Astrocyte (in vitro differentiated cells and primary cell): ENCODE measurements at regions not wholly inside any gene's neighbourhood (a gene's known extent, or its start where the extent isn't known, plus 50 kb on each side); places are given as distances from the start of the nearest gene placed in this dataset.

ENCODE experiments used
- DNase-seq: peaks from one replicate; pipeline ENCODE4 v3.0.0-alpha.2; 2010; ENCODE audit warnings: low read depth
- FAIRE-seq: peaks from 2 replicates; lab custom pipeline; 2011; peaks lifted over from hg19 to GRCh38; lab: Jason Lieb, UNC
- H2AFZ ChIP-seq: 2 replicates; pipeline ENCODE4 v1.6.0; 2012; ENCODE audit warnings: low read depth, low read length, inconsistent platforms
- H3K27ac ChIP-seq: 2 replicates; pipeline ENCODE4 v1.5.1; 2011; ENCODE audit warnings: low read depth, low read length, inconsistent platforms
- H3K27me3 ChIP-seq: 2 replicates; pipeline ENCODE4 v1.6.0; 2011; ENCODE audit warnings: low read length, inconsistent platforms; ENCODE audit not compliant: insufficient read depth
- H3K36me3 ChIP-seq: 2 replicates; pipeline ENCODE4 v1.5.1; 2011; ENCODE audit warnings: low read length, inconsistent platforms; ENCODE audit not compliant: insufficient read depth
- H3K4me1 ChIP-seq: 2 replicates; pipeline ENCODE4 v1.5.1; 2011; ENCODE audit warnings: low read length, inconsistent platforms; ENCODE audit not compliant: insufficient read depth
- H3K4me2 ChIP-seq: 2 replicates; pipeline ENCODE4 v1.6.0; 2012; ENCODE audit warnings: low read length, inconsistent platforms
- H3K4me3 ChIP-seq: 2 replicates; pipeline ENCODE4 v1.5.1; 2011; ENCODE audit warnings: low read depth, mild to moderate bottlenecking, low read length, inconsistent platforms; ENCODE audit not compliant: insufficient read depth
- H3K79me2 ChIP-seq: 2 replicates; pipeline ENCODE4 v1.6.0; 2012; ENCODE audit warnings: mild to moderate bottlenecking, low read length, inconsistent platforms; ENCODE audit not compliant: insufficient read depth
- H3K9ac ChIP-seq: 2 replicates; pipeline ENCODE4 v1.6.0; 2012; ENCODE audit warnings: mild to moderate bottlenecking, low read length, inconsistent platforms
- H3K9me3 ChIP-seq: 2 replicates; pipeline ENCODE4 v1.5.1; 2012; ENCODE audit warnings: low read depth, mild to moderate bottlenecking, low read length, inconsistent platforms; ENCODE audit not compliant: insufficient read depth
- H4K20me1 ChIP-seq: 2 replicates; pipeline ENCODE4 v1.6.0; 2012; ENCODE audit warnings: low read length, inconsistent platforms; ENCODE audit not compliant: insufficient read depth
- H3K27ac Mint-ChIP-seq: one replicate; pipeline ENCODE4 v1.8.0; 2021; ENCODE audit warnings: mild to moderate bottlenecking, mixed read lengths; ENCODE audit not compliant: unreplicated experiment
- H3K27me3 Mint-ChIP-seq: one replicate; pipeline ENCODE4 v1.8.0; 2021; ENCODE audit warnings: low read depth, mixed read lengths; ENCODE audit not compliant: unreplicated experiment
- H3K36me3 Mint-ChIP-seq: one replicate; pipeline ENCODE4 v1.8.0; 2021; ENCODE audit warnings: low read depth, mixed read lengths; ENCODE audit not compliant: unreplicated experiment
- H3K4me1 Mint-ChIP-seq: one replicate; pipeline ENCODE4 v1.8.0; 2021; ENCODE audit warnings: low read depth, mixed read lengths; ENCODE audit not compliant: unreplicated experiment
- H3K4me3 Mint-ChIP-seq: one replicate; pipeline ENCODE4 v1.8.0; 2021; ENCODE audit warnings: mild to moderate bottlenecking, moderate library complexity, mixed read lengths; ENCODE audit not compliant: unreplicated experiment
- H3K9me3 Mint-ChIP-seq: one replicate; pipeline ENCODE4 v1.8.0; 2021; ENCODE audit warnings: mild to moderate bottlenecking, mixed read lengths; ENCODE audit not compliant: unreplicated experiment
- EZH2 ChIP-seq: IDR thresholded peaks from 2 replicates; pipeline ENCODE4 v1.6.1; 2012; ENCODE audit warnings: mild to moderate bottlenecking, low read length, inconsistent platforms; ENCODE audit not compliant: insufficient read depth
- TF ChIP-seq, protein P1 (sequence below): IDR thresholded peaks from 2 replicates; pipeline ENCODE4 v1.5.1; 2011; ENCODE audit warnings: low read depth, mild to moderate bottlenecking, inconsistent platforms, low read length, moderate library complexity; ENCODE audit not compliant: insufficient read depth

DNA sequence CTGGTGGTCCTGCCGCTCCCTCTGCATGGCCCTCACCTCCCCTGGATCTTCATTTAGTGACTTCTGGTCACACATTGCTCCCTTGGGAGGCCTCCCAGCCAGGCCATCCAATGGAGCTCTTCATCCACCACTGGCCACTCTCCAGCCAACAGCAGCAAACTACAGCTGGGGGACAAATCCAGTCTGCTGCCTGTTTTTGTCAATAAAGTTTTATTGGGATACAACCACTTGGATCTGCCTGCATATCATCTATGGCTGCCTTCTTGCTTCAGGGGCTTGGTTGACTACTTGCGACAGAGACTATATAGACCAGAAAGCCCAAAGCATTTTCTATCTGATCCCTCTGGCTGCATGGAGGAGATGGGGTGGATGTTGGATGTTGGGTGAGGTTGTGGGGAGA is 156.6 kb upstream of the SULF2 start:
- peaks cover 52% of the 10 kb centered on the region for H3K27me3 Mint-ChIP-seq
- Histone ChIP-seq H3K79me2 (no peaks in the 10 kb centered on the region), H3K4me2 (no peak overlapping the region), H3K9ac (no peak overlapping the region), H3K27ac (no peak overlapping the region), H3K27me3 (peaks cover 6% of the 10 kb centered on the region), H3K4me3 (no peak overlapping the region), H2AFZ (no peak overlapping the region), H3K9me3 (no peaks in the 10 kb centered on the region), H3K36me3 (no peaks in the 10 kb centered on the region), H4K20me1 (no peaks in the 10 kb centered on the region), H3K4me1 (no peaks in the 10 kb centered on the region)
- TF ChIP-seq, protein P1, sequence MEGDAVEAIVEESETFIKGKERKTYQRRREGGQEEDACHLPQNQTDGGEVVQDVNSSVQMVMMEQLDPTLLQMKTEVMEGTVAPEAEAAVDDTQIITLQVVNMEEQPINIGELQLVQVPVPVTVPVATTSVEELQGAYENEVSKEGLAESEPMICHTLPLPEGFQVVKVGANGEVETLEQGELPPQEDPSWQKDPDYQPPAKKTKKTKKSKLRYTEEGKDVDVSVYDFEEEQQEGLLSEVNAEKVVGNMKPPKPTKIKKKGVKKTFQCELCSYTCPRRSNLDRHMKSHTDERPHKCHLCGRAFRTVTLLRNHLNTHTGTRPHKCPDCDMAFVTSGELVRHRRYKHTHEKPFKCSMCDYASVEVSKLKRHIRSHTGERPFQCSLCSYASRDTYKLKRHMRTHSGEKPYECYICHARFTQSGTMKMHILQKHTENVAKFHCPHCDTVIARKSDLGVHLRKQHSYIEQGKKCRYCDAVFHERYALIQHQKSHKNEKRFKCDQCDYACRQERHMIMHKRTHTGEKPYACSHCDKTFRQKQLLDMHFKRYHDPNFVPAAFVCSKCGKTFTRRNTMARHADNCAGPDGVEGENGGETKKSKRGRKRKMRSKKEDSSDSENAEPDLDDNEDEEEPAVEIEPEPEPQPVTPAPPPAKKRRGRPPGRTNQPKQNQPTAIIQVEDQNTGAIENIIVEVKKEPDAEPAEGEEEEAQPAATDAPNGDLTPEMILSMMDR = no peak
- no peak for TF ChIP-seq EZH2
- no peak for DNase-seq
- H3K9me3 Mint-ChIP-seq = peaks cover 3% of the 10 kb centered on the region
- FAIRE-seq = no peak
- H3K4me3 Mint-ChIP-seq = no peak overlapping the region
- H3K27ac Mint-ChIP-seq = no peak overlapping the region
- no peaks in the 10 kb centered on the region for H3K4me1 Mint-ChIP-seq
- no peaks in the 10 kb centered on the region for H3K36me3 Mint-ChIP-seq

GRCh38 chr20:47940101-47940813 is 155.0 kb upstream of the SULF2 start:
- Histone ChIP-seq H2AFZ (no peak overlapping the region), H3K4me3 (no peak overlapping the region), H3K9me3 (no peaks in the 10 kb centered on the region), H4K20me1 (no peaks in the 10 kb centered on the region), H3K4me2 (no peak overlapping the region), H3K36me3 (no peaks in the 10 kb centered on the region), H3K9ac (no peak overlapping the region), H3K27me3 (peaks cover 7% of the 10 kb centered on the region), H3K79me2 (no peaks in the 10 kb centered on the region), H3K4me1 (no peaks in the 10 kb centered on the region), H3K27ac (no peak overlapping the region)
- Mint-ChIP-seq H3K4me1 (no peaks in the 10 kb centered on the region), H3K27me3 (peaks cover 49% of the 10 kb centered on the region), H3K9me3 (peaks cover 3% of the 10 kb centered on the region), H3K27ac (no peak overlapping the region), H3K36me3 (no peaks in the 10 kb centered on the region), H3K4me3 (no peak overlapping the region)
- TF ChIP-seq, protein P1 = no peak
- TF ChIP-seq EZH2 = no peak
- DNase-seq (no peak), FAIRE-seq (no peak)

- Histone ChIP-seq H3K4me3 (no peak overlapping the region), H2AFZ (no peak overlapping the region), H3K9me3 (no peaks in the 10 kb centered on the region), H3K36me3 (no peaks in the 10 kb centered on the region), H3K4me2 (no peak overlapping the region), H3K4me1 (no peaks in the 10 kb centered on the region), H3K27me3 (peaks cover 3% of the 10 kb centered on the region), H3K79me2 (no peaks in the 10 kb centered on the region), H4K20me1 (no peaks in the 10 kb centered on the region), H3K9ac (no peak overlapping the region), H3K27ac (no peak overlapping the region)
- TF ChIP-seq, protein P1 = no peak
- TF ChIP-seq EZH2 = no peak
- Mint-ChIP-seq H3K27ac (no peak overlapping the region), H3K9me3 (no peaks in the 10 kb centered on the region), H3K27me3 (peaks cover 27% of the 10 kb centered on the region), H3K4me3 (no peak overlapping the region), H3K4me1 (peaks cover 2% of the 10 kb centered on the region), H3K36me3 (no peaks in the 10 kb centered on the region)
- DNase-seq (no peak), FAIRE-seq (no peak)
These were observed 151.3 kb upstream of the SULF2 start for GRCh38 chr20:47936612-47937011.
